Ovary (tissue), 7 donors: ENCODE measurements at regions not wholly inside any gene's neighbourhood (a gene's known extent, or its start where the extent isn't known, plus 50 kb on each side); places are given as distances from the start of the nearest gene placed in this dataset.

Source experiments
- DNase-seq, 5 donors: peaks; one replicate each; pipeline ENCODE4 v3.0.0-alpha.2; 2019 to 2020
- H3K27ac ChIP-seq, 2 donors: fragments of 200-600 bp; one replicate each; pipeline versions ENCODE4 v1.5.1 to v1.8.0; 2019 to 2022
- H3K27me3 ChIP-seq: fragments of 200-600 bp; one replicate; pipeline ENCODE4 v1.8.0; 2022
- H3K36me3 ChIP-seq: fragments of 200-600 bp; sonication (generic); one replicate; pipeline ENCODE4 v1.5.1; 2019
- H3K4me1 ChIP-seq: one replicate; pipeline ENCODE4 v1.8.1; 2013; ENCODE audit warnings: mild to moderate bottlenecking, moderate library complexity; ENCODE audit not compliant: insufficient read depth
- H3K4me3 ChIP-seq: fragments of 200-600 bp; sonication (generic); one replicate; pipeline ENCODE4 v1.5.1; 2017
- H3K9me3 ChIP-seq, 2 donors: fragments of 200-600 bp in 1 of 2; sonication (generic) in 1 of 2; one replicate each; pipeline versions ENCODE4 v1.5.1 to v1.8.1; 2013 to 2019; ENCODE audit warnings: mild to moderate bottlenecking in 1 of 2, moderate library complexity in 1 of 2
- EP300 ChIP-seq: sonication (generic); formaldehyde crosslinking; IDR thresholded peaks from one replicate; pipeline ENCODE4 v1.6.1; 2017; ENCODE audit warnings: antibody characterized with exemption
- POLR2A ChIP-seq: fragments of 450-650 bp; IDR thresholded peaks from one replicate; pipeline ENCODE4 v1.6.1; 2017; ENCODE audit warnings: antibody characterized with exemption, mild to moderate bottlenecking, moderate library complexity
- WGBS, 3 donors: extraction: QIAGEN DNeasy Blood & Tissue Kit in 1 of 3; methylation state at CpG; one replicate each; pipeline versions ENCODE4 v1.1.5 to v1.1.7; 2013 to 2017; 5-methylcytosine and 5-hydroxymethylcytosine counted together
- intact Hi-C, 4 donors: fragments of 100-400 bp; cut with DNase I; formaldehyde crosslinking; loops; one replicate each; pipeline versions ENCODE4 v1.11.0 to v1.15.1; 2022 to 2023
- TF ChIP-seq, protein P1 (sequence below), 3 donors: fragments of 450-650 bp in 2 of 3; fragments of 200-600 bp in 1 of 3; IDR thresholded peaks; one replicate each; pipeline versions ENCODE4 v1.5.1 to v1.8.0; 2016 to 2022; ENCODE audit warnings: antibody characterized with exemption in 3 of 3, mild to moderate bottlenecking in 1 of 3
- donor health status: DM: no; HTN: no; CAD: no; lungs with moderate emphysema.
- donor health status: DM: no; HTN: no; CAD: no.
- donor health status: Bipolar disorder and iron deficiency.
- donor health status: DM: no; HTN: no; CAD: no.
- donor health status: DM: yes; HTN: yes; CAD: no.

DNA sequence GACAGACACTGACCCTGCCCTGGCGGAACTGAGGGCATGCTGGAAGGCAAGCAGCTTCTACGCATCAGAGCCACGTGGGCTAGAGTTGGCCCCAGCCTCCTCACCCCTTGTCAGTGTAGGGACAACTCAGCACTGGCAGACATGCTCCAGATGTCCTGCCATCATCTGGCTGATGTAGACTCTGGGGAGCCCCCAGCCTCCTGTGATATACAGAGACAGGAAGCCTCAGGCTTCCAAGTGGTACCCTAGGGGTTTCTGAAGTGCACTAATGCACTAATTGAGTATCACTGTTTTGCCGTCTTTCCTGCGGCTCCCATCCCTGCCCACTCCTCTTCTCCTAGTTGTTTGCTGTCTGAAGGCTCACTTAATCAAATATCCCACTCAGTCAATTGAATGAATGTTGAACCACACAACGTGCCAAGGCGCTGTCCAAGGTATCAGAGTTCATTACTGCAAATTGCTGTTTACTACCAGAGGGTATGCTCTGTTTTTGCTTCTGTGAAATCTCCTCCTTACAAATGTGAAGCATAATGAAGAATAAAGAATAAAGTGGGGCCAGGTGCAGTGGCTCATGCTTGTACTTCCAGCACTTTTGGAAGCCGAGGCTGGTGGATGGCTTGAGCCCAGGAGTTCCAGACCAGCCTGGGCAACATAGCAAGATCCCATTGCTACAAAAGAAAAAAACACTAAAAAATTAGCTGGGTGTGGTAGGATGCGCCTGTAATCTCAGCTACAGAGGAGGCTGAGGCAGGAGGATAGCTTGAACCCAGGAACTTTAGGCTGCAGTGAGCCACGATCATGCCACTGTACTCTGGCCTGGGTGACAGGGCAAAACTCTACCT, 76.4 kb upstream of the ZBTB18 start:
- Histone ChIP-seq H3K9me3 (no peaks in the 10 kb centered on the region), H3K36me3 (no peaks in the 10 kb centered on the region), H3K27ac (no peak overlapping the region), H3K27me3 (no peaks in the 10 kb centered on the region), H3K4me1 (no peaks in the 10 kb centered on the region), H3K4me3 (no peak overlapping the region)
- TF ChIP-seq, protein P1, sequence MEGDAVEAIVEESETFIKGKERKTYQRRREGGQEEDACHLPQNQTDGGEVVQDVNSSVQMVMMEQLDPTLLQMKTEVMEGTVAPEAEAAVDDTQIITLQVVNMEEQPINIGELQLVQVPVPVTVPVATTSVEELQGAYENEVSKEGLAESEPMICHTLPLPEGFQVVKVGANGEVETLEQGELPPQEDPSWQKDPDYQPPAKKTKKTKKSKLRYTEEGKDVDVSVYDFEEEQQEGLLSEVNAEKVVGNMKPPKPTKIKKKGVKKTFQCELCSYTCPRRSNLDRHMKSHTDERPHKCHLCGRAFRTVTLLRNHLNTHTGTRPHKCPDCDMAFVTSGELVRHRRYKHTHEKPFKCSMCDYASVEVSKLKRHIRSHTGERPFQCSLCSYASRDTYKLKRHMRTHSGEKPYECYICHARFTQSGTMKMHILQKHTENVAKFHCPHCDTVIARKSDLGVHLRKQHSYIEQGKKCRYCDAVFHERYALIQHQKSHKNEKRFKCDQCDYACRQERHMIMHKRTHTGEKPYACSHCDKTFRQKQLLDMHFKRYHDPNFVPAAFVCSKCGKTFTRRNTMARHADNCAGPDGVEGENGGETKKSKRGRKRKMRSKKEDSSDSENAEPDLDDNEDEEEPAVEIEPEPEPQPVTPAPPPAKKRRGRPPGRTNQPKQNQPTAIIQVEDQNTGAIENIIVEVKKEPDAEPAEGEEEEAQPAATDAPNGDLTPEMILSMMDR (IDR thresholded peaks at IDR 0.05): no peak
- TF ChIP-seq POLR2A (no peak), EP300 (no peak)
- DNase-seq: no peak
- 63 to 75% (median 65%) methylated on average over 10 of the region's 10 CpGs for WGBS, 3 donors
- intact Hi-C loops: no loop called here

DNA sequence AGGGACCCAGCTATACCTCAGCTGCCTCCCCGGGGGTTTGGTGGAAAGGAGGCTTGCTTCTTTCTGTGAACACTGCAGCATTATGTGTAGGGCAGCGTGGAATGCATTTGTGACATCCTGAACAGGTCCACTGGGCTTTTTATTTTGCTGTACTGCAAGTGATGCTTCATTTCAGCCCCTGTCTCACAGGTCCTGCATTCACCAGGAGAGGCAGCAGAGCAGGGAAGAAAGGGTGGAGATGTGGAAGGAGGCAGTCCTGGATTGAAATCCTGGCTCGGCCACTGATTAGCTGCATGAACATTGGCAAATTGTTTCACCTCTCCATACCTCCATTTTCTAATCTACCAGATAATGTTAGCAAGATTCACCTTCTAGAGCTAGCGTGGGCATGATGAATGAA, 77.9 kb upstream of the ZBTB18 start:
- Histone ChIP-seq H3K36me3 (no peaks in the 10 kb centered on the region), H3K4me3 (no peak overlapping the region), H3K27ac (no peak overlapping the region), H3K27me3 (no peaks in the 10 kb centered on the region), H3K4me1 (no peaks in the 10 kb centered on the region), H3K9me3 (no peaks in the 10 kb centered on the region)
- WGBS, 3 donors: 70 to 78% (median 77%) methylated on average over 4 of the region's 4 CpGs
- DNase-seq: no peak
- intact Hi-C loops: no loop called here
- TF ChIP-seq EP300 (no peak), POLR2A (no peak)
- TF ChIP-seq, protein P1 (IDR thresholded peaks at IDR 0.05): no peak

DNA sequence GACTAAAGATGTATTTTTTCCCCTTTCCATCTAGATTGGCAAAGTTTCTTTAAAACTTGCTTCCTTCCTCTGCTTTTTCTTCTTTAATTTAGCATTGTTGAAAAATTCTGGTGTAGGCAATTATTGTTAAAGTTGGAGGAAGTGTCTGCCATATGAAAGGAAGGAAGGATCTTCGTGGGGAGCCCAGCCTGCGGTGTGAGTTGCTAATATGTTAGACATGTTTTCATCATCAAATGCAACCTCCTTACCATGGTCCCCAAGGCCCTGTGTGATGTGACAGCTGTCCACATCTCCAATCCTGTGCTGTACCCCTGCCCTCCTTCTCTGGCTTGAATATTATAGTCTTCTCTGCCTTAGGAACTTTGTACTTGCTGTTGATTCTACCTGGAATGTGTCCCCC, 81.0 kb upstream of the ZBTB18 start:
- no peaks in the 10 kb centered on the region for H3K27me3 ChIP-seq
- WGBS, 3 donors: 84 to 93% (median 91%) methylated on average over 2 of the region's 2 CpGs
- TF ChIP-seq, protein P1 (IDR thresholded peaks at IDR 0.05): no peak
- TF ChIP-seq EP300: no peak
- TF ChIP-seq POLR2A: no peak
- intact Hi-C loops: no loop called here
- no peaks in the 10 kb centered on the region for H3K36me3 ChIP-seq
- no peaks in the 10 kb centered on the region for H3K4me1 ChIP-seq
- DNase-seq: no peak
- no peak overlapping the region for H3K4me3 ChIP-seq
- H3K9me3 ChIP-seq: no peaks in the 10 kb centered on the region
- no peak overlapping the region for H3K27ac ChIP-seq

DNA sequence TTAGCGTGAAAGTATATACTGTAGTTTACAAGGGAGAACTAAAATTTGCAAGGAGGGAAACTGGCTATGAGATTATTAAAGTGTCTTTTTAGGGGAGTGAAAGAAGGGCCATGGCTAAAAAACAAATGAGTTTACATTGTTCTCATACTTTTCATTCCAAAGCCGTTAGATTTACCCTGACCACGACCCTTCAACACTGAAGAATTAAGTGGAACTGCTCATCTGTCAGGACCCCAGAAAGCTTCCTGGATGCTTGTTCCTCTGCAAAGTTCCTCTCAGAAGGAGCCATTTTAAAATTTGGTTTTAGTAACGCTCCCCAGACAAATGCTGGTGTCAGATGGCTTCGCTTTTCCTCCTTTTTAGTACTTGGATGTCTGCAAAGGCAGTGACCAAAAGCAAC, 82.7 kb upstream of the ZBTB18 start:
- Histone ChIP-seq H3K4me3 (no peak overlapping the region), H3K27me3 (no peaks in the 10 kb centered on the region), H3K27ac (no peak overlapping the region), H3K36me3 (no peaks in the 10 kb centered on the region), H3K4me1 (no peaks in the 10 kb centered on the region), H3K9me3 (no peaks in the 10 kb centered on the region)
- TF ChIP-seq EP300 (no peak), POLR2A (no peak)
- TF ChIP-seq, protein P1 (IDR thresholded peaks at IDR 0.05): no peak
- WGBS, 3 donors: 28 to 36% (median 29%) methylated on average over 5 of the region's 5 CpGs
- no peak for DNase-seq
- intact Hi-C loops: no loop called here
